Endothelial cell of umbilical vein (primary cell): ENCODE measurements at regions not wholly inside any gene's neighbourhood (a gene's known extent, or its start where the extent isn't known, plus 50 kb on each side); places are given as distances from the start of the nearest gene placed in this dataset.

Experiments used
- BruUV-seq: library from RNA; stranded (reverse); fragments of 400-500 nt; replicated peaks from 2 replicates; lab custom pipeline; 2021; lab: Mats Ljungman, UMichigan
- CTCF ChIA-PET: fragments of 300-600, 350-600 bp; sonication (Branson Sonifier 250); formaldehyde crosslinking; loops from one replicate; lab custom pipeline; 2021; ENCODE audit warnings: antibody characterized with exemption, inconsistent platforms; lab: Charles Lee
- POLR2A ChIA-PET: fragments of 300-600, 350-600 bp; sonication (Branson Sonifier 250); formaldehyde crosslinking; loops from one replicate; lab custom pipeline; 2021; ENCODE audit warnings: antibody characterized with exemption, inconsistent platforms; lab: Charles Lee
- DNase-seq: peaks from one replicate; pipeline ENCODE4 v3.0.0-alpha.2; 2011; ENCODE audit warnings: low read depth, low spot score
- FAIRE-seq: peaks from 2 replicates; lab custom pipeline; 2011; peaks lifted over from hg19 to GRCh38; lab: Jason Lieb, UNC
- H2AFZ ChIP-seq: 2 replicates; pipeline ENCODE4 v1.6.0; 2012; ENCODE audit warnings: low read depth, low read length, control low read depth, inconsistent platforms
- H3K27ac ChIP-seq: 2 replicates; pipeline ENCODE4 v1.5.1; 2011; ENCODE audit warnings: low read depth, mild to moderate bottlenecking, control low read depth, low read length, moderate library complexity; ENCODE audit not compliant: insufficient read depth
- H3K27me3 ChIP-seq, 2 experiments: 2 replicates each; pipeline versions ENCODE4 v1.6.0 to v1.6.1; 2011; ENCODE audit warnings: low read length in 2 of 2, mixed read lengths in 1 of 2; ENCODE audit not compliant: control insufficient read depth in 2 of 2, insufficient read depth in 2 of 2
- H3K36me3 ChIP-seq, 2 experiments: 2 replicates in 1 of 2; 3 replicates in 1 of 2; pipeline ENCODE4 v1.5.1; 2011; ENCODE audit warnings: low read length in 2 of 2, mild to moderate bottlenecking in 1 of 2, moderate library complexity in 1 of 2; ENCODE audit not compliant: control insufficient read depth in 2 of 2, insufficient read depth in 2 of 2; ENCODE audit errors: extremely low read depth in 1 of 2
- H3K4me1 ChIP-seq: 3 replicates; pipeline ENCODE4 v1.5.1; 2011; ENCODE audit warnings: mild to moderate bottlenecking, low read length; ENCODE audit not compliant: control insufficient read depth, insufficient read depth; ENCODE audit errors: extremely low read depth
- H3K4me2 ChIP-seq: 2 replicates; pipeline ENCODE4 v1.6.1; 2011; ENCODE audit warnings: low read length, control low read depth, mixed read lengths; ENCODE audit not compliant: insufficient read depth
- H3K4me3 ChIP-seq, 3 experiments: fragments of 200-600 bp in 1 of 3; sonication (generic), shearing (Covaris generic) in 1 of 3; replicated peaks in 1 of 3; 2 replicates each; pipeline ENCODE4 v1.5.1; 2011 to 2016; ENCODE audit warnings: control low read depth in 3 of 3, low read length in 3 of 3, mild to moderate bottlenecking in 2 of 3, inconsistent platforms in 1 of 3, low read depth in 1 of 3, moderate library complexity in 1 of 3; ENCODE audit not compliant: insufficient read depth in 1 of 3
- H3K79me2 ChIP-seq: 2 replicates; pipeline ENCODE4 v1.6.0; 2012; ENCODE audit warnings: low read length, inconsistent platforms; ENCODE audit not compliant: control insufficient read depth, insufficient read depth
- H3K9ac ChIP-seq: replicated peaks from 2 replicates; pipeline ENCODE3; 2011; ENCODE audit warnings: low read length, control low read depth; ENCODE audit not compliant: insufficient read depth; ENCODE audit errors: extremely low read depth
- H3K9me1 ChIP-seq: replicated peaks from 3 replicates; pipeline ENCODE4 v1.6.0; 2011; ENCODE audit warnings: mild to moderate bottlenecking, low read length; ENCODE audit not compliant: control insufficient read depth, insufficient read depth; ENCODE audit errors: extremely low read depth
- H3K9me3 ChIP-seq: replicated peaks from 2 replicates; pipeline ENCODE4 v1.5.1; 2012; ENCODE audit warnings: low read length, inconsistent platforms; ENCODE audit not compliant: control insufficient read depth, insufficient read depth
- H4K20me1 ChIP-seq: replicated peaks from 2 replicates; pipeline ENCODE3; 2011; ENCODE audit warnings: mild to moderate bottlenecking, low read length; ENCODE audit not compliant: control insufficient read depth, insufficient read depth; ENCODE audit errors: extremely low read depth
- EZH2 ChIP-seq: IDR thresholded peaks from 2 replicates; pipeline ENCODE4 v1.6.1; 2012; ENCODE audit warnings: borderline replicate concordance, low read depth, mild to moderate bottlenecking, moderate library complexity, low read length, inconsistent platforms; ENCODE audit not compliant: severe bottlenecking
- FOS ChIP-seq: IDR thresholded peaks from 2 replicates; pipeline ENCODE4 v1.6.1; 2011; ENCODE audit warnings: mild to moderate bottlenecking, low read length, moderate library complexity, borderline replicate concordance; ENCODE audit not compliant: insufficient read depth
- GATA2 ChIP-seq: IDR thresholded peaks from 2 replicates; pipeline ENCODE4 v1.7.0; 2011; ENCODE audit warnings: low read depth, mild to moderate bottlenecking, moderate library complexity, mixed read lengths, low read length; ENCODE audit not compliant: insufficient read length, insufficient read depth
- JUN ChIP-seq: IDR thresholded peaks from 2 replicates; pipeline ENCODE4 v1.6.1; 2011; ENCODE audit warnings: borderline replicate concordance, low read depth; ENCODE audit not compliant: insufficient read length, insufficient read depth
- MYC ChIP-seq: IDR thresholded peaks from one replicate; pipeline ENCODE4 v1.6.1; 2011; ENCODE audit warnings: mild to moderate bottlenecking, low read depth, low read length
- POLR2A ChIP-seq: IDR thresholded peaks from 2 replicates; pipeline ENCODE4 v1.6.1; 2012; ENCODE audit warnings: low read depth, mild to moderate bottlenecking, control low read depth, low read length
- POLR2AphosphoS5 ChIP-seq: IDR thresholded peaks from 2 replicates; pipeline ENCODE4 v1.6.1; 2012; ENCODE audit warnings: low read depth, mild to moderate bottlenecking, control low read depth, low read length, moderate library complexity; ENCODE audit not compliant: insufficient read depth
- dilution Hi-C: fragments of 300-500 bp; cut with MboI; formaldehyde crosslinking; loops from one replicate; pipeline ENCODE4 v1.15.0; 2019; ENCODE audit warnings: low sequenced_read_pairs; ENCODE audit not compliant: extremely low pct_ligation_motif_present
- intact Hi-C: fragments of 100-400 bp; cut with micrococcal nuclease; formaldehyde crosslinking; loops from one replicate; pipeline ENCODE4 v1.10.0; 2022
- TF ChIP-seq, protein P1 (sequence below): IDR thresholded peaks from 2 replicates; pipeline ENCODE4 v1.6.1; 2011; ENCODE audit not compliant: insufficient read depth, insufficient read length
- TF ChIP-seq, protein P2 (sequence below), 2 donors: IDR thresholded peaks; 1 replicate in 1 of 2; 2 replicates in 1 of 2; pipeline ENCODE4 v1.5.1; 2011; ENCODE audit warnings: low read length in 2 of 2, mild to moderate bottlenecking in 2 of 2, moderate library complexity in 2 of 2, control low read depth in 1 of 2, inconsistent platforms in 1 of 2, low read depth in 1 of 2; ENCODE audit not compliant: insufficient read depth in 1 of 2; ENCODE audit errors: extremely low read depth in 1 of 2

DNA sequence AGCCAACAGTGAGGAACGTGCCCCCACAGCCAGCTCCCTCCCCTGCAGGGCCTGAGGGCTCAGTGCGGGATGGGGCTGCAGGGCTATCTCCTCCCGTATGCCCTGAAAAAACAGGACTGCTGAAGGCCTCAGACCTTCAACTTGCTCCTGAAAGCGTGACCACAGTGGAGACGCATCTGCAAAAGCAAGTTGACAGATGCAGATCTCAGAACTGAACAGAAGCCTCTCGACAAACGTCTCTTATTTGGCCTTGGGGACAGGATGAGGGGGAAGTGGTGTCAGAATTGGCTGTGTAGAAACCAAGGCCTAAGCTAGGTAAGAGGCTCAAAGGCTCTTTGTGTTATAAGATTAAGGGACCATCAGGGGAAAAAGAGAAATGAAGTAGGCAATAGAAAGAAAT, 120.7 kb upstream of the SLC22A23 start:
- no peaks in the 10 kb centered on the region for H3K79me2 ChIP-seq
- H3K27me3 ChIP-seq, result peaks cover 0 to 8% of the 10 kb centered on the region in 2 experiments
- H4K20me1 ChIP-seq, result no peaks in the 10 kb centered on the region
- TF ChIP-seq FOS, result no peak
- TF ChIP-seq POLR2AphosphoS5, result no peak
- no peak for TF ChIP-seq MYC
- TF ChIP-seq GATA2, result no peak
- TF ChIP-seq EZH2, result no peak
- no peak for TF ChIP-seq JUN
- TF ChIP-seq, protein P1, sequence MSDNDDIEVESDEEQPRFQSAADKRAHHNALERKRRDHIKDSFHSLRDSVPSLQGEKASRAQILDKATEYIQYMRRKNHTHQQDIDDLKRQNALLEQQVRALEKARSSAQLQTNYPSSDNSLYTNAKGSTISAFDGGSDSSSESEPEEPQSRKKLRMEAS, result no peak
- TF ChIP-seq POLR2A, result no peak
- TF ChIP-seq, protein P2, sequence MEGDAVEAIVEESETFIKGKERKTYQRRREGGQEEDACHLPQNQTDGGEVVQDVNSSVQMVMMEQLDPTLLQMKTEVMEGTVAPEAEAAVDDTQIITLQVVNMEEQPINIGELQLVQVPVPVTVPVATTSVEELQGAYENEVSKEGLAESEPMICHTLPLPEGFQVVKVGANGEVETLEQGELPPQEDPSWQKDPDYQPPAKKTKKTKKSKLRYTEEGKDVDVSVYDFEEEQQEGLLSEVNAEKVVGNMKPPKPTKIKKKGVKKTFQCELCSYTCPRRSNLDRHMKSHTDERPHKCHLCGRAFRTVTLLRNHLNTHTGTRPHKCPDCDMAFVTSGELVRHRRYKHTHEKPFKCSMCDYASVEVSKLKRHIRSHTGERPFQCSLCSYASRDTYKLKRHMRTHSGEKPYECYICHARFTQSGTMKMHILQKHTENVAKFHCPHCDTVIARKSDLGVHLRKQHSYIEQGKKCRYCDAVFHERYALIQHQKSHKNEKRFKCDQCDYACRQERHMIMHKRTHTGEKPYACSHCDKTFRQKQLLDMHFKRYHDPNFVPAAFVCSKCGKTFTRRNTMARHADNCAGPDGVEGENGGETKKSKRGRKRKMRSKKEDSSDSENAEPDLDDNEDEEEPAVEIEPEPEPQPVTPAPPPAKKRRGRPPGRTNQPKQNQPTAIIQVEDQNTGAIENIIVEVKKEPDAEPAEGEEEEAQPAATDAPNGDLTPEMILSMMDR (IDR thresholded peaks at IDR 0.05; ENCODE audit: extremely low read depth in 1 of 2, insufficient read depth in 1 of 2, low read depth in 1 of 2, low read length in 2 of 2), result no peak
- FAIRE-seq (no peak), DNase-seq (no peak)
- no peak overlapping the region for H2AFZ ChIP-seq
- intact Hi-C loops, result no loop called here
- H3K9me3 ChIP-seq, result no peaks in the 10 kb centered on the region
- H3K4me2 ChIP-seq, result no peak overlapping the region
- no peaks in the 10 kb centered on the region for H3K4me1 ChIP-seq
- no peak overlapping the region for H3K27ac ChIP-seq
- dilution Hi-C loops, result no loop called here
- H3K36me3 ChIP-seq, result no peaks in the 10 kb centered on the region
- ChIA-PET CTCF (interaction anchor here (1.0 to 1.2 kb wide), 2 partner anchors 155 to 279 kb away, joined by 3 to 4 read pairs; no protein-coding TSS in a partner anchor), POLR2A (no interaction called here)
- BruUV-seq, result no TSS peak
- no peaks in the 10 kb centered on the region for H3K9me1 ChIP-seq
- H3K9ac ChIP-seq, result no peak overlapping the region
- H3K4me3 ChIP-seq, result no peak overlapping the region
